Astrocyte of the hippocampus (primary cell): ENCODE measurements at regions not wholly inside any gene's neighbourhood (a gene's known extent, or its start where the extent isn't known, plus 50 kb on each side); places are given as distances from the start of the nearest gene placed in this dataset.
"Not testable (repeated sequence)": the region's sequence is repeated elsewhere in the genome, so short reads cannot be mapped to it uniquely, and the experiment has no call there.

ENCODE experiments used
- DNase-seq: peaks from one replicate; pipeline ENCODE4 v3.0.0; 2011; ENCODE audit warnings: low read depth, low spot score

DNA sequence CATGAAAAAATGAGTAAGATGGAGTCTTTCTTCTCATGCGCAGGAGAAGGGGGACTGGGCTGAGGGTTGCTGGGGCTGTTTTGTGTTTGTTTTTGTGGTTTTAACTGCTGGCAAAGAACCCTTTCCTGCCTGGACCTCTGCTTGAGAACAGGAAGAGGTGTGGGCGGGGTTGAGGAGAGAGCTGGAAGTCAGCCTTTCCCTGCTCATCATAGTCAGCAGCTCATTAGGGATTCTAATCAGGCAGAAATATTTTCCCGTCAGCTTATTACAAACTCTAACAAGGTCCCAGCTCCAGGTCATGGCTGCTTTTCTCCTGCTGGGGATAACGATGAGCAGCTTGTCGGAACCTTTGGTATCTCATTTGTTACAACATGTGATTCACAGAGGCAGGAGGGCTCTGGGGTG lies 185.0 kb upstream of the NRXN3 start:
- peak; percentile 87 for DNase-seq

DNA sequence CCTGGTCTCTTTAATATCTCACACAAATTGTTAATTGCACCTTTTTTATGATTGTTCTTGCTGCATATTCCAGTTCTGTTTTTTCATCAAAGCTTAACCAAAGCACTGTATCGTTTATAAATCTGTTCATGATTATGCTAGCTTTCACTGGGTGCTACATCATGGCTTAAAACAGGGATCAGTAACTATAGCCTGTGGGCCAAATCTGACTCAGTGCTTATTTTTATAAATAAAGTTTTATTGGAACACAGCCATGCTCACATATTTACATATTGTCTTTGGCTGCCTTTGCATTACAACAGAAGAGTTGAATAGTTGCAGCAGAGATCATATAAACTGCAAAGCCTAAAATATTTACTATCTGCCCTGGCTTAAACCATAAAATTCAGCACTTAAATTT lies 183.4 kb upstream of the NRXN3 start:
- no peak for DNase-seq

- no peak for DNase-seq
Measured at GRCh38 chr14:77988096-77988870, 181.9 kb upstream of the NRXN3 start.

GRCh38 chr14:77988970-77989369 lies 181.2 kb upstream of the NRXN3 start:
- peak; percentile 86 for DNase-seq

- DNase-seq, result no peak
Measured at GRCh38 chr14:77989441-77989991, 180.7 kb upstream of the NRXN3 start.

DNA sequence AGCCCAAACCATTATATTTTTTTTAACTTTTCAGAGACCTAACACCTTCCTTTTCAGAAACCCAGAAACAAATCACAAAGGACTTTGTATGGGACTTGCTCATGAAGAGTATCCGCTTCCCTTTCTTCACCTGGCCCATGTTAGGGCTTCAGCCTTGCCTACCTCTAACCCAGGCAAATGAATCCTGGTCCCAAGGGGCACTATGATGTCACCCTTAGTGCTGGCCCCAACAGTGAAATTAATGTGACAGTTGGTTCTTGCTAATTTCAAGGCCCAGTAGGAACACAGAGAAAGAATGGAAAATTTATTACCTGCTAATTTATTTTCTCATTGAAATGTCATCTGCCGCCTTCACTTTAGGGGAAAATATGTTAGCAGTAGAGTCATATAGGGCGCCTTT lies 179.8 kb upstream of the NRXN3 start:
- DNase-seq, result no peak

GRCh38 chr14:77991128-77991772 lies 178.9 kb upstream of the NRXN3 start:
- DNase-seq, result no peak

- DNase-seq, result peak; percentile 81
Measured at GRCh38 chr14:78005325-78005724, 164.8 kb upstream of the NRXN3 start.

GRCh38 chr14:78007160-78007559 lies 163.0 kb upstream of the NRXN3 start:
- DNase-seq, result no peak

DNA sequence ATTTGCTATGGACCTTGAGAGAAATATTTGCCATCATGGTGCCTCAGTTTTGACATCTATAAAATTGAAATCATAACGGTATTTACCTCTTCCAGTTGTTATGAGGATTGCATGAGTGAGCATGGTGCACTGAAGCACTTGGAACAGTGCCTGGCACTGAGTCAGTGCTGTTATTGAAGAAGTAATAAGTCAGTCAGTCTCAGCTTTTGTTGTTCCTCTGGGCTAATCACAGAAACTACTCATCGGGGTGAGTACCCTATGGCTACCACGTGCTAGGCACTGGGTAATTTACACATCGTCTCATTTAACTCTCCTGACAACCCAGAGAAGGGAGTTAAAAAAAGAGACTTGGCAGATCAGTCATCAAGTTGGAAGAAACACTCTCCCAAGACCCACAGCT lies 159.5 kb upstream of the NRXN3 start:
- peak; percentile 76 for DNase-seq

DNA sequence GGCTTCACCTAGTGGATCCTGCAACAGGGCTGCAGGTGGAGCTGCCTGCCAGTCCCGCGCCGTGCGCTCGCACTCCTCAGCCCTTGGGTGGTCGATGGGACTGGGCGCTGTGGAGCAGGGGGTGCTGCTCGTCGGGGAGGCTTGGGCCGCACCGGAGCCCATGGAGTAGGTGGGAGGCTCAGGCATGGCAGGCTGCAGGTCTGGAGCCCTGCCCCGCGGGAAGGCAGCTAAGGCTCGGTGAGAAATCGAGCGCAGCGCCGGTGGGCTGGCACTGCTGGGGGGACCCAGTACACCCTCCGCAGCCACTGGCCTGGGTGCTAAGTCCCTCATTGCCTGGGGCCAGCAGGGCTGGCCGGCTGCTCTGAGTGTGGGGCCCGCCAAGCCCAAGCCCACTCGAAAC lies 156.3 kb upstream of the NRXN3 start:
- DNase-seq, result not testable (repeated sequence)

DNA sequence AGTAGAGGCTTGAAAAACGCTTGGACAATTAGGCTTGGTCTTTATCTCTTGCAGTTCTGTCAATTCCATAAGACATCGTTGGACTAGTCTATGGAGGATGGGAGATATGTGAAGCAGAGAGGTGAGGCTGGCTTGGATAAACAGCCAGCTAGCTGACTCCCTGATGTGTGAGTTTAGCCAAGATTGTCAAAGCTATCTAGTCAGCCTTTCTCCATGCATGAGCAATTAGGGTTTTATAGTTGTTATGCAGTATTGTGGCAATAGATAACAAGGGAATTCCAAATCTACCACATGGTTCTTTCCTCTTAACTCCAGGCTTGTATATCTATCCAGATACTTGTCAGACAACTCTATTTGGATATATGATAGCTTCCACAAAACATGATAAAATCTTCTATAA lies 153.6 kb upstream of the NRXN3 start:
- DNase-seq, result no peak

DNA sequence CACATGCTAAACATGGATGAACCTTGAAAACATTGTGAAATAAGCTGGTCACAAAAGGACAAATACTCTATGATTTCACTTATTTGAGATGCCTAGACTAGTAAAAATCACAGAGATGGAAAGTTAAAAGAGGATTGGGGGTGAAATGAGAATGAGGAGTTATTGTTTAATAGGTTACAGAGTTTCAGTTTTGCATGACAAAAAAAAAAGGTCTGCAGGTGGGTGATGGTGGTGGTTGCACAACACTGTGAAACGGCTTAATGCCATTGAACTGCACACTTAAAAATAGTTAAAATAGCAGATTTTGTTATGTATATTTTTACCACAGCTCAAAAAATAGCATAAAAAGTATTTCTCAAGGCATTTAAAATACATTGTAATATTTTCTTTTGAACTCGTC lies 151.9 kb upstream of the NRXN3 start:
- DNase-seq, result no peak

GRCh38 chr14:78022059-78022458 lies 148.1 kb upstream of the NRXN3 start:
- DNase-seq, result peak; percentile 84

DNA sequence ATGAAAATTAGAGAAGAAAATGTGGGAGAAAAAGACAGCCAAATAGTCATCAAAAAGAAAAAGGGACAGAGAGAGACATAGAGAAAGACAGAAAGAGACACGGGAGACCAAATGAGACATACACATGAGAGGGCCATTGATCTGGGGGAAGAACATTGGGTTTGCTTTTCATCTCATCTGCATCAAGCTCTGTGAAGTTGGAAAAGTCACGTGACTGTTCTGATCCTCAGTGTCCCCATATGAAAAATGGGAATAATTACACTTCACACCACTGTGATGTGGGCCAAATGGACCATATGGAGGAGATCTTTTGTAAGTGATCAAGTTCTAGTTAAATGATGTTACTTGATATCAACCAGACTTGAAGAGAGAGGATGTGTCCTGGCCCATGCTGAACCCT lies 147.1 kb upstream of the NRXN3 start:
- DNase-seq, result no peak

DNA sequence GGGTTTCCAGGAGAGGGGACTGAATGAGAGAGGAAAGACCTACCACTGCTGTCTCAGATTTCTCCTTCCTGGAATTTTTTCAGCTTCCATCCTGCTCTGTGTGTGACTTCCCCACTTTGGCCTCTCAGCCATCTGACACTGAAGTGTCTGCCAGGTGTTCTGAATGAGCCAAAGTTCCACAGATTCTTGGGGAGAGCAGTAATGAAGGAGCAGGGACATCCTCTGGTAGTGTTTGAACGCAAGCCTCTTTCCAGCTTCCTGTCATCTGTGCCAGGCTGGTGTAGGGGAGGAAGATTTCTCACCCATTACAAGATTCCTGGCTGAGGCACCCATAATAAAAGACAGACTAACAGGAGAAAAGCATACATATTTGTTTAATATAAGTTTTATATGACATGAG lies 141.7 kb upstream of the NRXN3 start:
- DNase-seq, result no peak

DNA sequence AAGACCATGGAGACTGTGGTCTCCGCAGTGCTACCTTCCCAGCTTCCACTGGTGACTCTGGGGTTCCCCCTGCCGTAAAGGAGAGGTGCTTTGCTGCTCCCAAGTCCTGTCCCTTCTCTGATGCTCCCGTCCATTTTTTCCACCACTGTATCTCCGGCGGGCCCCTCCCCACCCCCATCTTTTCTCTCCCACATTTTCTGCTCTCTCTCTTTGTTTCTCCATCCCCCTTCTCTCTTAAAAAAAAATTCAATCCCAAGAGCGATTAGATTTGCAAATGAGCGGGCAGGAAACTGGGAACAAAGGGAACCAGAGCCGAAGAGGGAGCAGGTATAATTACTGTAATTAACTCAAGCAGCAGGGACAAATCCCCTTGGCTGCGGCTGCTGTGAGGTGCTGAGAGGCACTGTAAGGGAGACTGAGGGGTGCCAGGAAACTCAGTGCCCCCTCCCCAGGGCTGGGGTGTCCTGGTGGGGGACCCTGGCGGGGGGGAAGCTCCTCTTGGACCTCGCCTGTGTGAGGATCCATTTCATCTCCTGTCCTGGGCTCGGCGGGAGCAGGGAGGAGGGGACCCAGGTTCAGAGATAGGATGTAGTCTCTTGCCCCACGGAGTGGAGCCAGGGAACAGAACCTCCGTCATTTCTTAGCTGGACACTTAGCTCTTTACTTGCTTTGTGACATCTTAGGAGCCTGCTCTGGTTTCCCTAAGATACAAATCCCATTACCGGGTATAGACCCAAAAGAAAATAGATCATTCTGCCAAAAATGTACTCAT lies 140.4 kb upstream of the NRXN3 start:
- DNase-seq, result no peak

DNA sequence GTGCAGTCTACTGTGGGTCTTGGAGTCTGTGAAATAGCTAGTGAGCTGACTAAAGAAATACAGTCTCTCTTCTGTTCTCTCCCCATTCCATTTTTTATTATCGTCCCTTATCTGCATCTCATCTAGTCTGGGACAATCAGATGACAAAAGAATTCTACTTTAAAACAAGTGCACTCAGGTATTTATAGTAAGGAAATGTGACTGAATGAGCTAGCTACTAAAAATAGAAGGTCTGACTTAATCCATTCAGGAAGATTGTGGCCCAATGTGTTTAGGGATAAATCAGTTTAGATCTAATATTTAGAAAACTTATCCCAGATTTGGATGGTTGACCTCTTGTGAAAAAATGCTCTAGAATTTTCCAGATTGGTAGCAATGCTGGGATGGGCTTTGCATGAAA lies 126.8 kb upstream of the NRXN3 start:
- DNase-seq, result no peak

DNA sequence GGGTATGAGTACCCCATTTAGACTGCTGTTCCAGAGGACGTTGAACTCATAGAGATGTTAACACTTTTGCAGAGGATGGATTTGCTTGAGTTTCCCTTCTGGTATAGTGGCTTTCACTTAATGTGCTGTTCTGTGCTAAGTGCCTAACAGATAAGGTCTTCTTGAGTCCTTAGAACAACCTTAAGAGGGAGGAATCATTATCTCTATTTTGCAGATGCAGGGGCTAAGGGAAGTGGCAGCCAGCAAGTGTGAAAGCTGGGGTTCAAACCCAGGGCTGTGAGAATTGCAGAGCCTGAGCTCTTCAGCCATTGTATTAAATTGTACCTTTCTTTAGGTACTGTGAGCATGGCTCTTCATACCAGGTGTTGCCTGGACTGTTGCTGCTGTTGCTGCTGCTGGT lies 122.1 kb upstream of the NRXN3 start:
- no peak for DNase-seq

- DNase-seq, result not testable (repeated sequence)
Measured at GRCh38 chr14:78056890-78057289, 113.3 kb upstream of the NRXN3 start.

DNA sequence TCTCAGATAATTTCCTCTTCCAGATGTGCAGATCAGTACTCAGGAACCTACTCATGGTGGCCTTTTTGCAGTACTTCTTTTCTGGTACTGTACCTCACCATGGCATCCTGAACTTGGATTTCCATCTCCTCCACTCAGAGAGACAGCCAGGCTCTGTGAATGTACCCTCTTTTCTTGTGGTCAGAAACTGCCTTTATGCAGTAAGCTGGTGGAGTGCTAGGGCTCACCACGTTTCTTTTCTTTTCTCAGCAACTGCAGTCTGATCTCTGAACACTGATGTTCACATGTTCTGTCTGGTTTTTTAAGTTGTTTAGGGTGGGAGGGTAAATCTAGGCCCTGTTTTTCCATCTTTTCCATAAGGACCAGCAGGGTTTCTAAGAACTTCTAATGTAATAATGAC lies 99.8 kb upstream of the NRXN3 start:
- DNase-seq, result no peak

- peak; percentile 9 for DNase-seq
Measured at GRCh38 chr14:78071016-78071549, 99.1 kb upstream of the NRXN3 start.
